ENCODE measurements at regions not wholly inside any gene's neighbourhood (a gene's known extent, or its start where the extent isn't known, plus 50 kb on each side); places are given as distances from the start of the nearest gene placed in this dataset.
A peak's percentile ranks its signal among the peaks of the same experiment; 100 is the strongest.

GRCh38 chr2:167450364-167450763 lies 562.1 kb downstream of the XIRP2 start:
- DNase-seq (ENCODE audit: low read depth, low spot score): no peak

GRCh38 chr2:167440382-167440781 lies 552.1 kb downstream of the XIRP2 start:
- DNase-seq (ENCODE audit: low read depth, low spot score): no peak

GRCh38 chr2:167438206-167438605 lies 549.9 kb downstream of the XIRP2 start:
- DNase-seq (ENCODE audit: low read depth, low spot score): peak; percentile 67

DNA sequence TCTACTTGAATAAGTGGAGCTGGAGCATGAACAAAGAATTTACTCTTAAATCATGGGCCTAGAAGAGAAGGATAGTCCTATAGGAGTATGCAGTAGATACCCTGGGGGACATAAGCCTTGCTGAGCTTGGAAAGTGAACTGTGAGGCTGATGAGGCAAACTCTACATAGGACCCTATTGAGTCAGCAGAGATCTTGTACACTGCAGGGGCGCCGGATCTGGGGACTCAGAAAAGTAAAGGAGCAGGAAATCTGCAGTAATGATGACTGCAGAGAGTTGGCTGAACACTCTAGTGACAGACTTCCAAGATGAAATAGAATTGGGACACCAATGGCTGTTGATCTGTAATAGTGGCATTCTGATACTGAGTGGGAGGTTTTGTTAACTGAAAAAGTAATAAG lies 543.7 kb downstream of the XIRP2 start:
- no peak for DNase-seq (ENCODE audit: low read depth, low spot score)

- DNase-seq (ENCODE audit: low read depth, low spot score): no peak
These were observed 542.2 kb downstream of the XIRP2 start for GRCh38 chr2:167430447-167430846.

DNA sequence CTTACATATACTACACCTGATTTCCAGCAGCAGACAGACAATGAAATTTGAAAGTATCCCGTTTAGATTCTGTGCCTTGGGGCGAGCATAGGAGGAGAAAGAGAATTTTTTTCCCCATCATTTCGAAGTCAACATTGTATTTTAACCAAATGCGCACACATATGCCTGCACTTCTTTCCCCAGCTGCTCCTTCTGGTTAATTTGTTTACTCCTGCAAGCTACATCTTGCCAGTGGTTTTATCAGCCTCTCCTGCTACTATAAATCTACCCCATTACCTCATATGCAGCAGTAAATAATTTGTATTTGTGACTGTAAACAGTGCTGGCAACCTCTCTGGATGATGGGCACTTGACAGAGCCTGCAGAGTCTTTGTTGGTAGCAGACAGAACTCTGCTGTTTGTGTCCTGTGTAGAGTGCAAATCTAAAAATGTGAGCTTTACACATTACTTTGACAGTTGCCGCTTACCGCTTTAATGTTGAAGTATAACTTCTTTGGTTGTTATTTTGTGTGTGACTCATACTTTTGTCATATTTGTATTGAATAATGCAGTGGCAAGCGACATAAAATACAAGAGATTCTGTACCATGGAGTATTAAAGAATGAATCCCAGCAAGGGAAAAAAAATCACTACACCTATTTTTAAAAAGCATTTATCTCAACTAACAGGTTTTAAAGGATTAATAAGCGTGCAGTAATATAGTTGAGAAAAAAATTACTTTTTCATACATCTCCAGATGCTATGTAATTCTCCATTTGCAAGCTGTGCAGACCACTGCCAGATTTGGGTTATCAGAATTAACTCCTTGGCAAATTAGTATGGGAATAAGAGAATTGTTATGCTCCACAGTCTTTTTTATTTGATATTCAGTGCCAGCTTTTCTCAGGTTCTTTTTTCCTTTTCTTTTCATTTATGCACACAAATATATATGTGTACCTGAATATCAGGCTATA lies 536.8 kb downstream of the XIRP2 start:
- DNase-seq (ENCODE audit: low read depth, low spot score): no peak

DNA sequence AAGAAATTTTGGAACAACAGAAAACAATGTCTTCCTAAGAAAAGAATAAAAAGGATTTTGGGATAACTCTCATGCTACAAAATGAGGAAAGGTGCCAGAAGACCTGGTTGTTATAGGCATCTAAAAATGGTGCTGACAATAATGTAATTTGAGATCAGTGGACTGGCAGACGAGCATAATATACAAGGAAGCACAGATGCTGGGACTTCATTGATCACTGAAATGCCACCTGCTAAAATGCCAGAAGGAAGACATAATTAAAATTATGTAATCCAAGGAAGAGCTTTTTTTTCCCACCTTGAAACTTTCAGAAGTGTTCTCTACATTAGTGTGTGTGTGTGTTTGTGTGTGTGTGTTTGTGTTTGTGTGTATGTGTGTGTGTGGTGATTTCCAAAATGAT lies 535.9 kb downstream of the XIRP2 start:
- DNase-seq (ENCODE audit: low read depth, low spot score): no peak

DNA sequence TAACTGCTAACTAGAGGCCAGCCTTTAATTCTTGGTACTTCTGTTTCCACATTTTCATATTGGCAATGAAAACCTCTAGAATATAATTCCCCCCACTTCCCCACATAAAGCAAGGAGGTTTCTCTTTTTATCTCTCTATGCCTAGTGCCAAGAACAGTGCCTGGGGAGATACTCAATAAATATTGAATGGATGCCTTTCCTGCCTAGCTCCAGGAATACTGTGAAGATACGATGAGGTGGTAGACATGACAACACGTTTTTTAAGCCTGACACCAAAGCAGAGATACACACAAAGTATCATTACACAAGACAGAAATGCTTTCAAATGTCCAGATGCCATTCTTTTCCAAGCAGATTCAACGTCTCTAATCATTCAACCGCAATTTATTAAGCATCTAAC lies 535.5 kb downstream of the XIRP2 start:
- no peak for DNase-seq (ENCODE audit: low read depth, low spot score)

- no peak for DNase-seq (ENCODE audit: low read depth, low spot score)
These were observed 531.9 kb downstream of the XIRP2 start for GRCh38 chr2:167420211-167420610.

GRCh38 chr2:167415068-167415467 lies 526.8 kb downstream of the XIRP2 start:
- no peak for DNase-seq (ENCODE audit: low read depth, low spot score)

- no peak for DNase-seq (ENCODE audit: low read depth, low spot score)
These were observed 523.1 kb downstream of the XIRP2 start for GRCh38 chr2:167411367-167411766.

- peak; percentile 70 for DNase-seq (ENCODE audit: low read depth, low spot score)
These were observed 518.3 kb downstream of the XIRP2 start for GRCh38 chr2:167406558-167406957.

GRCh38 chr2:167404627-167405284 lies 516.5 kb downstream of the XIRP2 start:
- DNase-seq (ENCODE audit: low read depth, low spot score): peak; percentile 43

DNA sequence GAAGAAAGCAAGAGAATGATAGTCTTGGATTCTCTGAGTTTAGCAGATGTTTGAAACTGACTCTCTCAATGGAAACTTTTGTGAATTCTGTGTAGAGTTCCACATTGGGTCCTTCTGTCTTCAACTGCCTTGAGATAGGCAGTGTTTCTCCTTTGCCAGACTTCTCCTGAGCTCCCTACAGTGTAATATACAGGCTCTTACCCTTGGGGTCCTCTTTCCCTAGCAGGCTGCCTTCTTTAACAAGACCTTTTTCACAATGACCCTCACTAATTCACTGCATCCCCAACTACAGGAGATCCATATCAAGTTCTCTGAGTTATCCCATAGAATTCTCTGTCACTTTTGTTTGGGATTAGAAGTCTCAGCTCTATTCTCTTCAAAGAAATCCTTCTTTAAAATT lies 513.0 kb downstream of the XIRP2 start:
- no peak for DNase-seq (ENCODE audit: low read depth, low spot score)

GRCh38 chr2:167400546-167400945 lies 512.3 kb downstream of the XIRP2 start:
- DNase-seq (ENCODE audit: low read depth, low spot score): no peak

- no peak for DNase-seq (ENCODE audit: low read depth, low spot score)
These were observed 510.6 kb downstream of the XIRP2 start for GRCh38 chr2:167398873-167399272.

DNA sequence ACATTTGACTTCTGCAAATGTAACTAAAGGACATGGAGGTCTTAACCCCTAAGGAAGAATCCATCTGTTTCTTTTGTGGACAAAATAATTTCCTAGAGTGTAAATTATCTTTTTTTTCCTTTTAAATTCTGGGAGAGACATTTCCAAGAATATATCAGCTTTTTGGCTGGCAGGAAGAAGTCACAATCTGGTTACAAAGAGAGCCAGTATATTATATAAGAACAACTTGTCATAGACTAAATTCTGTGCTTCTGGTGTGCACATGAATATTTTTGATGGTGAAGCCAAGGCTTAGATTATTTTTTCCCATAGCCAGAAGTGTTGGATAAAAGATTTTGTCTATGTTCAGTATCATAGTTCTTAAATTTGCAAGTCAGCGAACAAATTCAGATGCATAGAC lies 500.6 kb downstream of the XIRP2 start:
- no peak for DNase-seq (ENCODE audit: low read depth, low spot score)

DNA sequence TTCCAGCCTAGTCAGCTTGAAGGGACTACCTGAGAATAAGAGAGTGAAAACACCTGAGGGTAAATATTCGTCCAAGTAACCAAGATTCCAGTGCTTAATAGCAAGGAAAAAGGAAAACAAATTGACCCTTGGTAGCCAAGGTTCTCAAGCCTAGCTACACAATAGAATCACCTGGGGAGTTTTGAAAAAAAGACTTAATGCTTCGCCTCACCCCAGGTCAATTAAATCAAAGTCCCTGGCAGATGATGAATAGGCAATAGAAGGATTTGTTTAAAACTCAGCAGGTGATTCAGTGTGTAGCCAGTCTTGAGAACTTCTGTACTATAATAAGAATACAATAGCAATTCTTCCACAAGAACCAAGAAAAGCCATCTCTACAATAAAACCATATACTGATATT lies 500.2 kb downstream of the XIRP2 start:
- DNase-seq (ENCODE audit: low read depth, low spot score): no peak

DNA sequence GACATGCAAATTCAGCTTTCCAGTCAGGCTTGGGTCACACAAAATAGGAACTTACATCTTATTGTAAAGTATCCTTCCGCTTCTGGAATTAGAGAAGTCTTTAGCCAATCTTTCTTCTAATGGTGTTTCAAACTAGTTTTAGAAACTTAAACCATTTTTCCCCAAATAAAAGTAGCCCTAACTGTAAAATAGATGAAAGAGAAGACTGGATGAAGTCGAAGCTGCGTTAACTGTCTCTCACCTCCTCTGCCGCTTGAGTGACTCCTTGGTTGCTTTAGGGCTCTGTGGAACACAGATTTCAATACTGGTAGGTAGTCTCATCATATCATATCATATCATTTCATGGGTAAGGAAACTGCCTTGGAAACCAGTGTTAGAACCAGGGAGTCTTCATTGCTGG lies 498.4 kb downstream of the XIRP2 start:
- DNase-seq (ENCODE audit: low read depth, low spot score): no peak

DNA sequence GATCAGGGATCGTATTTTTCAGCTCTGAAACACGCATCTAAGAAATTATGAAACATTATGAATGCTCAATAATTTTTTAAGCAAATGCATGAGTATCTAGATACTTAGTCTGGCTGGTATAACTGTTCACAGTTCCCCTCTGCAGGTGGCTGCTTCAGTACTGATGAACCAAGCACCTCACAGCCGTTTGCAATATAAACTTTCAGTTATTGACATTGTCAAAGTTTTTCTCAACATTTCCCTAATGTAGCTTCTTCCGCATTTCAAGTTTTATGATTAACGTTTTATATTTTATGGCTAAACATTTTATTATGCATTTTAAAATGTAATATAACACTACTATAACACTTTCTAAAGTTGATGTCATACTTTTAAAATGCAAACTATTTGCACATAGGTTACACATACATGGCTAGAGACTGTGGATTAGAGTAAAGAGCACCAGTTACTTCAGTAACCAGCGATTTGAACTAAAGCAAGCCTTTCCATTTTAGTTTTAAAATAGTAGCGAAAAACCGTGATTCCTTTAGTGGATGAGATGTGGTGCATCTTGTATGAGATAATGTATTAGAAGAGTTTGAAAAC lies 495.4 kb downstream of the XIRP2 start:
- no peak for DNase-seq (ENCODE audit: low read depth, low spot score)

- peak; percentile 10 for DNase-seq (ENCODE audit: low read depth, low spot score)
These were observed 493.1 kb downstream of the XIRP2 start for GRCh38 chr2:167381349-167381748.

- no peak for DNase-seq (ENCODE audit: low read depth, low spot score)
These were observed 492.3 kb downstream of the XIRP2 start for GRCh38 chr2:167380555-167380954.

GRCh38 chr2:167380094-167380493 lies 491.8 kb downstream of the XIRP2 start:
- DNase-seq (ENCODE audit: low read depth, low spot score): no peak

Measured in astrocyte of the hippocampus (primary cell).